ENCODE measurements at regions not wholly inside any gene's neighbourhood (a gene's known extent, or its start where the extent isn't known, plus 50 kb on each side); places are given as distances from the start of the nearest gene placed in this dataset.

- Histone ChIP-seq H3K36me3 (no peaks in the 10 kb centered on the region), H3K4me3 (no peak overlapping the region), H3K4me1 (no peaks in the 10 kb centered on the region), H3K27ac (no peak overlapping the region), H3K9me3 (no peaks in the 10 kb centered on the region), H3K27me3 (no peaks in the 10 kb centered on the region)
- no peak for TF ChIP-seq CTCF (IDR thresholded peaks at IDR 0.05)
- no peak for DNase-seq
- intact Hi-C loops (cut with DNase I; ENCODE audit: low total_unique reads), result no loop called here
Observed at GRCh38 chr10:109275960-109276359, 647.4 kb downstream of the XPNPEP1 start.

- Histone ChIP-seq H3K36me3 (no peaks in the 10 kb centered on the region), H3K27me3 (no peaks in the 10 kb centered on the region), H3K4me1 (no peaks in the 10 kb centered on the region), H3K4me3 (no peak overlapping the region), H3K27ac (no peak overlapping the region), H3K9me3 (no peaks in the 10 kb centered on the region)
- no peak for DNase-seq
- intact Hi-C loops (cut with DNase I; ENCODE audit: low total_unique reads), result no loop called here
- no peak for TF ChIP-seq CTCF (IDR thresholded peaks at IDR 0.05)
Observed at GRCh38 chr10:109274681-109275080, 648.6 kb downstream of the XPNPEP1 start.

- no peaks in the 10 kb centered on the region for H3K27me3 ChIP-seq
- TF ChIP-seq CTCF (IDR thresholded peaks at IDR 0.05), result no peak
- no peak for DNase-seq
- H3K4me1 ChIP-seq, result no peaks in the 10 kb centered on the region
- H3K4me3 ChIP-seq, result no peak overlapping the region
- intact Hi-C loops (cut with DNase I; ENCODE audit: low total_unique reads), result no loop called here
- no peak overlapping the region for H3K27ac ChIP-seq
- H3K9me3 ChIP-seq, result no peaks in the 10 kb centered on the region
- H3K36me3 ChIP-seq, result no peaks in the 10 kb centered on the region
Observed at GRCh38 chr10:109270173-109270572, 653.1 kb downstream of the XPNPEP1 start.

GRCh38 chr10:109264004-109264403 lies 659.3 kb downstream of the XPNPEP1 start:
- TF ChIP-seq CTCF (IDR thresholded peaks at IDR 0.05), result no peak
- intact Hi-C loops (cut with DNase I; ENCODE audit: low total_unique reads), result no loop called here
- no peak for DNase-seq
- Histone ChIP-seq H3K4me3 (no peak overlapping the region), H3K36me3 (no peaks in the 10 kb centered on the region), H3K9me3 (no peaks in the 10 kb centered on the region), H3K4me1 (no peaks in the 10 kb centered on the region), H3K27me3 (no peaks in the 10 kb centered on the region), H3K27ac (no peak overlapping the region)

GRCh38 chr10:109261231-109261630 lies 662.1 kb downstream of the XPNPEP1 start:
- no peak for TF ChIP-seq CTCF (IDR thresholded peaks at IDR 0.05)
- Histone ChIP-seq H3K27ac (no peak overlapping the region), H3K36me3 (no peaks in the 10 kb centered on the region), H3K27me3 (no peaks in the 10 kb centered on the region), H3K4me1 (no peaks in the 10 kb centered on the region), H3K9me3 (no peaks in the 10 kb centered on the region), H3K4me3 (no peak overlapping the region)
- intact Hi-C loops (cut with DNase I; ENCODE audit: low total_unique reads), result no loop called here
- no peak for DNase-seq

- no peak for DNase-seq
- intact Hi-C loops (cut with DNase I; ENCODE audit: low total_unique reads), result no loop called here
- no peak for TF ChIP-seq CTCF (IDR thresholded peaks at IDR 0.05)
- no peak overlapping the region for H3K27ac ChIP-seq
- no peaks in the 10 kb centered on the region for H3K36me3 ChIP-seq
- no peak overlapping the region for H3K4me3 ChIP-seq
- H3K9me3 ChIP-seq, result no peaks in the 10 kb centered on the region
- no peaks in the 10 kb centered on the region for H3K27me3 ChIP-seq
- H3K4me1 ChIP-seq, result no peaks in the 10 kb centered on the region
Observed at GRCh38 chr10:109259293-109259692, 664.0 kb downstream of the XPNPEP1 start.
